ENCODE measurements at regions not wholly inside any gene's neighbourhood (a gene's known extent, or its start where the extent isn't known, plus 50 kb on each side); places are given as distances from the start of the nearest gene placed in this dataset.

GRCh38 chr5:2998106-2998505 lies 246.6 kb upstream of the IRX2 start (continued):
- no peak for TF ChIP-seq ZNF462 (CRISPR knock-in tag; IDR thresholded peaks at IDR 0.05)

DNA sequence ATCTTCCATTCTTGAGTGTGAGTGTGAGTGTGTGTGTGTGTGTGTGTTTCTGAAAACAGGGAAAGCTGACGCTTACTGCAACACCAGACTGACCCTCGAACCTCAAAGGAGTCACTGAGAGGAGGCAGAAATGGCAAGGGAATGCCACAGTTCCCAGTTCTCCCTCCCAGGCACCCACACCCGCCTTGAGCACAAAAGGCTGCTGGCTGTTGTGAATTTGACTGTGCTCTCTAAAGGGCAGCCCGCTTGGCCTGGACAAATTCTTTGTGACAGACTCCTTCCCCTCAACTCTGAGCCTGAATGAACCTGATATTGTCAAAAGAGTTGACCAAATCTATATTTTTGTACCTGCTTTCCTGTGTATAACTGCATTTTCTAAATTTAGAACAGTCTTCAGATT lies 245.7 kb upstream of the IRX2 start:
- Histone ChIP-seq H3K79me2 (replicated peaks; ENCODE audit: insufficient read depth) (no peaks in the 10 kb centered on the region), H3K27me3 (ENCODE audit: insufficient read depth) (no peaks in the 10 kb centered on the region), H3K9me2 (ENCODE audit: insufficient read depth) (no peaks in the 10 kb centered on the region), H3K27ac (ENCODE audit: low read depth) (no peak overlapping the region), H3K4me2 (no peak overlapping the region), H3K4me1 (ENCODE audit: insufficient read depth) (no peaks in the 10 kb centered on the region), H4K20me1 (replicated peaks; ENCODE audit: insufficient read depth) (no peaks in the 10 kb centered on the region), H3K4me3 (no peak overlapping the region), H3K36me3 (ENCODE audit: insufficient read depth) (no peaks in the 10 kb centered on the region), H2AFZ (no peak overlapping the region), H3F3A (replicated peaks; ENCODE audit: low read depth) (no peaks in the 10 kb centered on the region)
- H3K27me3 Mint-ChIP-seq (ENCODE audit: insufficient read depth, low read depth, poor library complexity): peaks cover 3% of the 10 kb centered on the region
- H3K4me1 Mint-ChIP-seq: peaks cover 4% of the 10 kb centered on the region; the same call in 1 of the 3 replicates
- ATAC-seq (peak; percentile 55), DNase-seq (ENCODE audit: low spot score) (no peak)
- H3K27ac Mint-ChIP-seq: no peak overlapping the region
- no peaks in the 10 kb centered on the region for H3K36me3 Mint-ChIP-seq (ENCODE audit: low read depth)
- peaks cover 10% of the 10 kb centered on the region; the same call in 1 of the 3 replicates for H3K9me3 Mint-ChIP-seq
- H3K4me3 Mint-ChIP-seq: no peak overlapping the region
- TF ChIP-seq ZNF462 (CRISPR knock-in tag; IDR thresholded peaks at IDR 0.05) (no peak), CREB1 (CRISPR knock-in tag; IDR thresholded peaks at IDR 0.05; ENCODE audit: low read depth) (no peak), ETS1 (IDR thresholded peaks at IDR 0.05) (no peak), POLR2AphosphoS5 (IDR thresholded peaks at IDR 0.05; ENCODE audit: low read depth) (no peak), ZNF114 (CRISPR knock-in tag; IDR thresholded peaks at IDR 0.05) (no peak), EZH2 (IDR thresholded peaks at IDR 0.05; ENCODE audit: low read depth, unreplicated experiment) (no peak)
- TF ChIP-seq, protein P1, sequence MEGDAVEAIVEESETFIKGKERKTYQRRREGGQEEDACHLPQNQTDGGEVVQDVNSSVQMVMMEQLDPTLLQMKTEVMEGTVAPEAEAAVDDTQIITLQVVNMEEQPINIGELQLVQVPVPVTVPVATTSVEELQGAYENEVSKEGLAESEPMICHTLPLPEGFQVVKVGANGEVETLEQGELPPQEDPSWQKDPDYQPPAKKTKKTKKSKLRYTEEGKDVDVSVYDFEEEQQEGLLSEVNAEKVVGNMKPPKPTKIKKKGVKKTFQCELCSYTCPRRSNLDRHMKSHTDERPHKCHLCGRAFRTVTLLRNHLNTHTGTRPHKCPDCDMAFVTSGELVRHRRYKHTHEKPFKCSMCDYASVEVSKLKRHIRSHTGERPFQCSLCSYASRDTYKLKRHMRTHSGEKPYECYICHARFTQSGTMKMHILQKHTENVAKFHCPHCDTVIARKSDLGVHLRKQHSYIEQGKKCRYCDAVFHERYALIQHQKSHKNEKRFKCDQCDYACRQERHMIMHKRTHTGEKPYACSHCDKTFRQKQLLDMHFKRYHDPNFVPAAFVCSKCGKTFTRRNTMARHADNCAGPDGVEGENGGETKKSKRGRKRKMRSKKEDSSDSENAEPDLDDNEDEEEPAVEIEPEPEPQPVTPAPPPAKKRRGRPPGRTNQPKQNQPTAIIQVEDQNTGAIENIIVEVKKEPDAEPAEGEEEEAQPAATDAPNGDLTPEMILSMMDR (conservative IDR thresholded peaks at IDR 0.05; ENCODE audit: low read depth in 2 of 2): no peak
